ENCODE measurements at regions not wholly inside any gene's neighbourhood (a gene's known extent, or its start where the extent isn't known, plus 50 kb on each side); places are given as distances from the start of the nearest gene placed in this dataset.

- no peak overlapping the region for H3K4me3 Mint-ChIP-seq
- Histone ChIP-seq H3K36me3 (ENCODE audit: control insufficient read depth, insufficient read depth, low read length) (no peaks in the 10 kb centered on the region), H3K4me3 (ENCODE audit: low read length) (no peak overlapping the region), H3K27ac (ENCODE audit: low read depth, low read length) (no peak overlapping the region), H3K9ac (ENCODE audit: extremely low read depth, low read length, poor library complexity, severe bottlenecking) (no peak overlapping the region), H3K9me3 (ENCODE audit: control insufficient read depth, low read length) (no peaks in the 10 kb centered on the region), H3K4me1 (ENCODE audit: control insufficient read depth, insufficient read depth, low read length) (no peaks in the 10 kb centered on the region), H3K27me3 (ENCODE audit: control insufficient read depth, insufficient read depth, low read length, poor library complexity, severe bottlenecking) (no peaks in the 10 kb centered on the region)
- no peak for TF ChIP-seq CTCF (conservative IDR thresholded peaks at IDR 0.05)
- no peaks in the 10 kb centered on the region for H3K4me1 Mint-ChIP-seq
- no peak for DNase-seq
- no peaks in the 10 kb centered on the region for H3K27me3 Mint-ChIP-seq (ENCODE audit: insufficient read depth)
- H3K27ac Mint-ChIP-seq, result no peak overlapping the region
- H3K36me3 Mint-ChIP-seq (ENCODE audit: low read depth), result no peaks in the 10 kb centered on the region
- no peaks in the 10 kb centered on the region for H3K9me3 Mint-ChIP-seq
Observed at GRCh38 chr1:199208847-199209246, 570.0 kb downstream of the PTPRC start.

- Histone ChIP-seq H3K27ac (ENCODE audit: low read depth, low read length) (no peak overlapping the region), H3K9me3 (ENCODE audit: control insufficient read depth, low read length) (no peaks in the 10 kb centered on the region), H3K27me3 (ENCODE audit: control insufficient read depth, insufficient read depth, low read length, poor library complexity, severe bottlenecking) (no peaks in the 10 kb centered on the region), H3K4me3 (ENCODE audit: low read length) (no peak overlapping the region), H3K4me1 (ENCODE audit: control insufficient read depth, insufficient read depth, low read length) (no peaks in the 10 kb centered on the region), H3K9ac (ENCODE audit: extremely low read depth, low read length, poor library complexity, severe bottlenecking) (no peak overlapping the region), H3K36me3 (ENCODE audit: control insufficient read depth, insufficient read depth, low read length) (no peaks in the 10 kb centered on the region)
- DNase-seq, result peak; percentile 78
- Mint-ChIP-seq H3K4me3 (no peak overlapping the region), H3K27me3 (ENCODE audit: insufficient read depth) (no peaks in the 10 kb centered on the region), H3K9me3 (no peaks in the 10 kb centered on the region), H3K27ac (no peak overlapping the region), H3K4me1 (no peaks in the 10 kb centered on the region), H3K36me3 (ENCODE audit: low read depth) (no peaks in the 10 kb centered on the region)
- peak; percentile 42 for TF ChIP-seq CTCF (conservative IDR thresholded peaks at IDR 0.05)
- WGBS, 2 experiments (ENCODE audit: insufficient coverage in 1 of 2, insufficient read length in 1 of 2), result 85 to 92% methylated on average over 2 of the region's 2 CpGs
Observed at GRCh38 chr1:199218065-199218464, 579.2 kb downstream of the PTPRC start.

- H3K9me3 Mint-ChIP-seq, result no peaks in the 10 kb centered on the region
- DNase-seq, result no peak
- no peaks in the 10 kb centered on the region for H3K4me1 Mint-ChIP-seq
- no peak overlapping the region for H3K27ac Mint-ChIP-seq
- 63% methylated on average over 2 of the region's 2 CpGs; no CpG with 5 or more reads in 1 of the 2 experiments for WGBS, 2 experiments (ENCODE audit: insufficient coverage in 1 of 2, insufficient read length in 1 of 2)
- H3K4me3 ChIP-seq (ENCODE audit: low read length), result no peak overlapping the region
- no peak overlapping the region for H3K4me3 Mint-ChIP-seq
- no peaks in the 10 kb centered on the region for H3K4me1 ChIP-seq (ENCODE audit: control insufficient read depth, insufficient read depth, low read length)
- no peak overlapping the region for H3K27ac ChIP-seq (ENCODE audit: low read depth, low read length)
- H3K9ac ChIP-seq (ENCODE audit: extremely low read depth, low read length, poor library complexity, severe bottlenecking), result no peak overlapping the region
- no peaks in the 10 kb centered on the region for H3K27me3 Mint-ChIP-seq (ENCODE audit: insufficient read depth)
- H3K36me3 ChIP-seq (ENCODE audit: control insufficient read depth, insufficient read depth, low read length), result no peaks in the 10 kb centered on the region
- H3K36me3 Mint-ChIP-seq (ENCODE audit: low read depth), result no peaks in the 10 kb centered on the region
- TF ChIP-seq CTCF (conservative IDR thresholded peaks at IDR 0.05), result no peak
- no peaks in the 10 kb centered on the region for H3K9me3 ChIP-seq (ENCODE audit: control insufficient read depth, low read length)
- no peaks in the 10 kb centered on the region for H3K27me3 ChIP-seq (ENCODE audit: control insufficient read depth, insufficient read depth, low read length, poor library complexity, severe bottlenecking)
Observed at GRCh38 chr1:199218533-199218932, 579.7 kb downstream of the PTPRC start.

Data from endodermal cell (in vitro differentiated cells).